ENCODE measurements at regions not wholly inside any gene's neighbourhood (a gene's known extent, or its start where the extent isn't known, plus 50 kb on each side); places are given as distances from the start of the nearest gene placed in this dataset.

DNA sequence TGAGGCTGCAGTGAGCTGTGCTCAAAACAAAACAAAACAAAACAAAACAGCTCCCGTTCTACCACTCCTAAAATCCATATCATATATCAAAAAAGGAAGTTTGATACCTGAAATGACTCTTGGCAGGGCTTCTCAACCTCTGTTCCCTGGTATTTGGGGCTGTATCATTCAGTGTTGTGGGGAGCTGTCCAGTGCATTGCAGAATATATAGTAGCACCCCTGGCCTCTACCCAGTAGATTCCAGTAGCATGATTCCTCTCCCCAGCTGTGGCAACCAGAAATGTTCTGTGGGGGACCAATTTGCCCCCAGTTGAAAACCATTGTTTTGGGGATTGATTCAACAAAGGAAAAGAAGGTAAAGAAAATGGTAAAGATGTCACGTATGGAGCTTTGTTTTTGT, 238.9 kb downstream of the PRL start:
- TF ChIP-seq CTCF (IDR thresholded peaks at IDR 0.05; ENCODE audit: low read depth, low read length, poor library complexity, severe bottlenecking) (no peak), EZH2phosphoT487 (IDR thresholded peaks at IDR 0.05; ENCODE audit: borderline replicate concordance, low read length) (no peak)

Measured in DOHH2 (cell line).